ENCODE measurements at regions not wholly inside any gene's neighbourhood (a gene's known extent, or its start where the extent isn't known, plus 50 kb on each side); places are given as distances from the start of the nearest gene placed in this dataset.

GRCh38 chr11:106473089-106473722, 395.7 kb downstream of the AASDHPPT start:
- TF ChIP-seq CTCF (conservative IDR thresholded peaks at IDR 0.05; ENCODE audit: low read depth, low read length) = no peak
- no peak for TF ChIP-seq EZH2 (IDR thresholded peaks at IDR 0.05; ENCODE audit: low read length, unreplicated experiment)
- no peak for TF ChIP-seq EZH2phosphoT487 (IDR thresholded peaks at IDR 0.05; ENCODE audit: borderline replicate concordance, low read length)

Data from PC-3 (cell line).